ENCODE measurements at regions not wholly inside any gene's neighbourhood (a gene's known extent, or its start where the extent isn't known, plus 50 kb on each side); places are given as distances from the start of the nearest gene placed in this dataset.
A peak's percentile ranks its signal among the peaks of the same experiment; 100 is the strongest.
"Not testable (repeated sequence)": the region's sequence is repeated elsewhere in the genome, so short reads cannot be mapped to it uniquely, and the experiment has no call there.

DNA sequence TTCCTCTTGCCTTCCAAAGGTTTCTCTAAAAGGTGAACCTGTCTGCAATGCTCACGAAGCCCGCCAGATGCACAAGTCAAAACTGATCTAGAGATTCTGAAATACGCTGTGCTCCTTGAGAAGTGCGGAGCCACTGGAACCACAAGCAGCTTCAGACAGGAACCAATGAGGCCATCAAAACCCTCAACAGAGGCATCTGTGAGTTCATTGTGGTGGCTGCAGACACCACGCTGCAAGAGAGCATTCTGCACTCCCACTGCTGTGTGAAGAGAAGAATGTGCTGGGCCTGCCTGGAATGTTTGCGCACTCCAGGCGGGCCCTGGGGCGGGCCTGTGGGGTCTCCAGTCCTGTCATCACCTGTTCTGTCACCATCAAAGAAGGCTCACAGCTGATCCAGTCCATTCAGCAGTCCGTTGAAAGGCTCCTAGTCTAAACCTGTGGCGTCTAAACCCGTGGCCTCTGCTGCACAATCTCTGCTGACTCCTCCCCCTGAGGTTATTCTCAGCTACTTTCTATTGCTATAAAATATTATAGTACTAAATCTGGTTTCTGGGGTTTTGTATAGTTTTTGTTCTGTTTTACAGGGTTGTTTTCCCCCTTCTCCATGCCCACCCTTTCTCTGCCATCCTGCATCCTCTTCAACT is 187.4 kb downstream of the FAM72C start:
- not testable (repeated sequence) for DNase-seq

GRCh38 chr1:143778178-143778577 is 193.6 kb downstream of the FAM72C start:
- not testable (repeated sequence) for DNase-seq

GRCh38 chr1:143764831-143765230 is 207.0 kb downstream of the FAM72C start:
- DNase-seq, result peak in 11 of 56 donors; percentile 1 to 56 (median 12)

- not testable (repeated sequence) for DNase-seq
These were observed 211.4 kb downstream of the FAM72C start for GRCh38 chr1:143760366-143760765.

GRCh38 chr1:143755961-143756360 is 215.8 kb downstream of the FAM72C start:
- DNase-seq, result not testable (repeated sequence)

DNA sequence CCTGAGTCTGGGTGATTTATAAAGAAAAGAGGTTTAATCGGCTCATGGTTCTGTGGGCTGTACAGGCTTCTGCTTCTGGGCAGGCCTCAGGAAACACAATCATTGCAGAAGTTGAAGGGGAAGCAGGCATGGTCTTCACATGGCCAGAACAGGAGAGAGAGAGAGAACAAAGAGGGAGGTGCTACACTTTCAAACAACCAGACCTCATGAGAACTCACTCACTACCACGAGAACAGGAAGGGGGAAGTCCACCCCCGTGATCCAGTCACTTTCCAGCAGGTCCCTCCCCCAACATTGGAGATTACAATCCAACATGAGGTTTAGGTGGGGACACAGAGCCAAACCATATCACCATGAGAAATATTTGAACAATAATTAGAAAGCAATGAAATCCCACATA is 222.9 kb downstream of the FAM72C start:
- peak in 1 of 56 donors; percentile 2 for DNase-seq

DNA sequence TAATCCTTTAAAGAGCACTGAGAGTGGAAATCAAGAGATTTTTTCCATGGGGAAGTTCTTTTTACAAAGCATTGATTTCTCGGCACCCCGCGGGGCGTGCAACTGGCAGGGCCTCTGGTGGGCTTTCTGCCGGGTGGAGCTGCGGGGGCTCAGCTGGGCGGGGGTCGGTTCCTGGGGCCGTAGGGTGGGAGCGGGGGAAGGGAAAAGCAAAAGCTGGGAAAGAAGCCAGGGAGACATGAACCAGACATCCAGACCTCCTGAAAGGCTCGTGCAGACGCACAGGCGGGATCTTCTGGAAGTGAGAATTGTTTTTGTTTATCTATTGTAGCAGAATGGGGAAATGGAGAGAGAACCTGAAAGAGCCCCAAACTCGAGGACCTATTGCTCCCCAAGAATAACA is 235.2 kb downstream of the FAM72C start:
- no peak for DNase-seq

GRCh38 chr1:143735764-143736461 is 235.9 kb downstream of the FAM72C start:
- DNase-seq, result peak in 7 of 56 donors; percentile 0 to 35 (median 11)

DNA sequence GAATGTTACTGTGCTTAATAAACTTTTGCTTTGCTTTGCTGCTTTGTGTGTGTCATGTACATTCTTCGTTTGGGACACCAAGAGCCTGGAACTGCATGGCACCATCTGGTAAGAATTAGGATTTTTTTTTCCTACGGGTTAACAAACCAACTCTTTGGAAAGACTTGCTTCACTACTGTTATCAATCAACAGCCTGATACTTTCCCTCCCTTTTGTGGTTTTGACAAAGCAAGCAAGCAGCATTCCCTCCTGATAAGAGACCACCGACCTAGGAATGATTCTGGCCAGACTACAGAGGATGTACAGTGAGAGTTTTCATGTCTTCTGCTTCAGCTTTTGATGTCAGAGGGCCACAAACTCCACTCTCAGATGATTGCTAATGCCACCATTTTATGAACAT is 237.5 kb downstream of the FAM72C start:
- not testable (repeated sequence) for DNase-seq

- DNase-seq, result not testable (repeated sequence)
These were observed 240.9 kb downstream of the FAM72C start for GRCh38 chr1:143730890-143731289.

GRCh38 chr1:143729449-143730111 is 242.2 kb downstream of the FAM72C start:
- DNase-seq, result peak in 19 of 56 donors; percentile 1 to 76 (median 18)

- not testable (repeated sequence) for DNase-seq
These were observed 242.9 kb downstream of the FAM72C start for GRCh38 chr1:143728802-143729448.

GRCh38 chr1:143727263-143727662 is 244.5 kb downstream of the FAM72C start:
- DNase-seq, result no peak

DNA sequence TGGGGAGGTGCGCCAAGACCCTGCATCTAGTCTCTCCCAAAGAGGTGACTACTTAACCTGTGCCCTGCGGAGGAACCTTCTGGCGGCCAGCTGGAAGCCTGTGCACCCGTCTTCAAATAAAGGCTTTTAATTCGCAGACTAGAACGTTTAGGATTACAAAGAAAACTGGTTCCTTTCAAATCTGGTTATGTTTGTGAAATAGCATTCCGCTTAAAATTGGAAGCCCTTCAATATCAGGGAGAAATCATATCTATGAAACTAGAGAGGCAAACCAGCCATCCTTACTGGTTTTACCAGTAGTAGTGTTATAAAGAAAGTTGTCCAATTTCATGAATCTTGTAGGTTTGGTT is 250.8 kb downstream of the FAM72C start:
- DNase-seq, result no peak

GRCh38 chr1:143720087-143721023 is 251.4 kb downstream of the FAM72C start:
- peak in 7 of 56 donors; percentile 2 to 48 (median 15) for DNase-seq

- no peak for DNase-seq
These were observed 253.3 kb downstream of the FAM72C start for GRCh38 chr1:143718524-143718923.

DNA sequence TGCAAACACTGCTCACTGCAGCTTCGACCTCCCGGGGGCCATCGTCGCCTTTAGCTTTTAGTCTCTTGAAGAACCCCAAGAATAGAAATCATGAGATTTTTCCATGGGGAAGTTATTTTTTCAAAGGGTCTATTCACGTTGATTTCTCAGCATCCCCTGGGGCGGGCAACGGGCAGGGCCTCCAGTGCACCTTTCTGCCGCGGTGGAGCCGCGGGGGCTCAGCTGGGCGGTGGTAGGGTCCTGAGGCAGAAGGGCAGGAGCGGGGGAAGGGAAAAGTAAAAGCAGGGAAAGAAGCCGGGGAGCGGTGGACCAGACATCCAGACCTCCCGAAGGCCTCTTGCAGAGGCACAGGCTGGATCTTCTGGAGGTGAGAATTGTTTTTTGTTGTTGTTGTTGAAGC is 253.8 kb downstream of the FAM72C start:
- no peak for DNase-seq

- no peak for DNase-seq
These were observed 254.4 kb downstream of the FAM72C start for GRCh38 chr1:143717434-143717833.

- DNase-seq, result not testable (repeated sequence)
These were observed 256.9 kb downstream of the FAM72C start for GRCh38 chr1:143714913-143715312.

GRCh38 chr1:143709606-143710259 is 262.1 kb downstream of the FAM72C start:
- DNase-seq, result peak in 2 of 56 donors; percentile 1 to 8

All from nucleus accumbens (tissue), 56 donors.